ENCODE measurements at regions not wholly inside any gene's neighbourhood (a gene's known extent, or its start where the extent isn't known, plus 50 kb on each side); places are given as distances from the start of the nearest gene placed in this dataset.

DNA sequence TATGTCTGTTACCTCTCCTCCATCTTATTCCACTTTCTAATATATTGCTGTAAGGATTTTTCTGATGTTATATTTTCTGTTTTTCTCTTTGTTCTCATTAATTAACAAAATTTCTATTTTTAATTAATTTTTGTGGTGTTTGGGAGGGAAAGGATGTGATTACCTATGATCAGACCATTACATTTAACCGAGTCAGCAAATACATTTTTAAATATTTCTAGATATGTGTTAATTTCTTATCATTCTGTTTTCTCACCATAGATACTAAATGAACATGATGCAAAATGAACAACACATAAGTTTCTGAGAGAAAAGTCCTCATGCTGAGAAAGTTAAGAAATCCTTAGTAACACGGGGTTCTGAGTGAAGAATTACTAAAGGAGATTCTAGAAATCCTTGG lies 80.6 kb upstream of the P2RY1 start:
- Histone ChIP-seq H3K4me1 (no peaks in the 10 kb centered on the region), H3K27me3 (no peaks in the 10 kb centered on the region), H3K36me3 (no peaks in the 10 kb centered on the region), H3K4me3 (no peak overlapping the region), H3K9me3 (peaks cover 0 to 17% (median 5%) of the 10 kb centered on the region in 4 donors), H3K27ac (no peak overlapping the region)
- WGBS, 2 donors, result 91 to 92% methylated on average over 2 of the region's 2 CpGs
- TF ChIP-seq, protein P1, sequence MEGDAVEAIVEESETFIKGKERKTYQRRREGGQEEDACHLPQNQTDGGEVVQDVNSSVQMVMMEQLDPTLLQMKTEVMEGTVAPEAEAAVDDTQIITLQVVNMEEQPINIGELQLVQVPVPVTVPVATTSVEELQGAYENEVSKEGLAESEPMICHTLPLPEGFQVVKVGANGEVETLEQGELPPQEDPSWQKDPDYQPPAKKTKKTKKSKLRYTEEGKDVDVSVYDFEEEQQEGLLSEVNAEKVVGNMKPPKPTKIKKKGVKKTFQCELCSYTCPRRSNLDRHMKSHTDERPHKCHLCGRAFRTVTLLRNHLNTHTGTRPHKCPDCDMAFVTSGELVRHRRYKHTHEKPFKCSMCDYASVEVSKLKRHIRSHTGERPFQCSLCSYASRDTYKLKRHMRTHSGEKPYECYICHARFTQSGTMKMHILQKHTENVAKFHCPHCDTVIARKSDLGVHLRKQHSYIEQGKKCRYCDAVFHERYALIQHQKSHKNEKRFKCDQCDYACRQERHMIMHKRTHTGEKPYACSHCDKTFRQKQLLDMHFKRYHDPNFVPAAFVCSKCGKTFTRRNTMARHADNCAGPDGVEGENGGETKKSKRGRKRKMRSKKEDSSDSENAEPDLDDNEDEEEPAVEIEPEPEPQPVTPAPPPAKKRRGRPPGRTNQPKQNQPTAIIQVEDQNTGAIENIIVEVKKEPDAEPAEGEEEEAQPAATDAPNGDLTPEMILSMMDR (IDR thresholded peaks at IDR 0.05), result no peak
- TF ChIP-seq EP300 (IDR thresholded peaks at IDR 0.05), result no peak
- no peak for DNase-seq (ENCODE audit: low spot score in 2 of 2)

DNA sequence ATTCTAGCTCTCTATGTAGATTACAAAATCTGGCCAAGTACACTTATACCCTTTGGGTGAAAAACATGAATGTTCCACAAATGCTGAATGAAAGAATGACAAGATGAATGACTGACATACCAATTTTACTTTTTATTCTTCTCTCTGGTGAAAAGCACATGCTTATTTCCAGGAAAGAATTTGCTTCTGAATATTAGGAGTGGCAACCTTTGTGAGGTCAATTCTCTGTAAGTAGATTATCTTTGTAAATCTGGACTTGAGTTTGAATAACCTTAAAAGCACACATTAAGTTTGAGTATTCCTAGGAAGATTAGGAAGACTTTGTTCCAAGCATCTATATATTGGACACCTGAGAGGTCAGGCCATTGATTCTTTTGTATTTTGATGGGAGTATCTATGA lies 78.1 kb upstream of the P2RY1 start:
- Histone ChIP-seq H3K9me3 (no peaks in the 10 kb centered on the region), H3K4me3 (no peak overlapping the region), H3K36me3 (no peaks in the 10 kb centered on the region), H3K4me1 (no peaks in the 10 kb centered on the region), H3K27me3 (no peaks in the 10 kb centered on the region), H3K27ac (no peak overlapping the region)
- no peak for TF ChIP-seq POLR2A (IDR thresholded peaks at IDR 0.05)
- no peak for TF ChIP-seq EP300 (IDR thresholded peaks at IDR 0.05)
- TF ChIP-seq, protein P1 (IDR thresholded peaks at IDR 0.05), result no peak
- DNase-seq (ENCODE audit: low spot score in 2 of 2), result no peak

DNA sequence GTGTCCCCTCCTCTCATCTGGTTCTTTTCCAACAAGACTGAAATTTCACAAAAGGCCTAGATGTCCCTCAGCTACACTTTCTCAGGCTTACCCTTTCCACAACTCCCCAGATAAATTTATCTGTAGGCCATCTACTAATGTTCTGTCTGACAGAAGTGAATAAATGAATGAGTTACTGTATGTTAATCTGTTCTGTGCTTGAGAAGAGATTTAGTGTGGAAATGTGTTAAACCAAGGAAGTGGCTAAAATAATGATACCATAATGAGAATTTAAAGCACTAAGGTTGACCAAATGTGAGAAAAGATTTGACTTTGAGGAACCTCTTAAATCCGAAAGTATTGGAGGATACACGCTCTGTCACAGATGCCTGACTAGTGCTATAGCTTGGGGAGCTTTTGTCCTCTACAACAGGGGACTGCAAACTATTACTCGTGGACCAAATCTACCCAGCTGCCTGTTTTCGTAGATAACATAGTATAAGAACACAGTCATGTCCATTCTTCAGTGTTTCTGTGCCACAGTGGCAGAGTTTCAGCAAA lies 74.8 kb upstream of the P2RY1 start:
- WGBS, 2 donors, result 89% methylated on average over 4 of the region's 4 CpGs
- no peaks in the 10 kb centered on the region for H3K27me3 ChIP-seq

DNA sequence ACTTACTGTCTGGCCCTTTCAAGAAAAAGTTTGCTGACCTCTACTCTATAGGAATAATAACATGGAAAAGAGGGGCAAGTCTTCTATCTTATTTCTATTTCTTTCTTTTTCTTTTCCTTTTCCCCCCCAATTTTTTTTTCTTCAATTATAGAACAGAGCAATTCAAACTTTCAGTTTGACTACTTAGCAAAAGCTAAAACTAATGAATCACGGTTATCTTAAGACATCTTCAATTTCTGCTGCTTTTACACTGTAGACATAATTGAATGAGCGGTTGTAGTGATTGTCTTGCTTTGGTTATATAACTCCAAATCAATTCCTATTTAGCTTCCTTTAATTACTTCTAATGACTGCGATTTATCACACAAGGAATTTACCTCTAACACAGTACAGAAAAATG lies 74.3 kb upstream of the P2RY1 start:
- Histone ChIP-seq H3K4me1 (no peaks in the 10 kb centered on the region), H3K27me3 (no peaks in the 10 kb centered on the region), H3K9me3 (peaks cover 0 to 17% (median 2%) of the 10 kb centered on the region in 4 donors), H3K27ac (no peak overlapping the region), H3K4me3 (no peak overlapping the region), H3K36me3 (no peaks in the 10 kb centered on the region)
- DNase-seq (ENCODE audit: low spot score in 2 of 2), result no peak
- 95 to 97% methylated on average over 3 of the region's 3 CpGs for WGBS, 2 donors
- TF ChIP-seq, protein P1 (IDR thresholded peaks at IDR 0.05), result no peak
- TF ChIP-seq EP300 (IDR thresholded peaks at IDR 0.05) (no peak), POLR2A (IDR thresholded peaks at IDR 0.05) (no peak)

More for the DNA sequence above, 74.8 kb upstream of the P2RY1 start:
- DNase-seq (ENCODE audit: low spot score in 2 of 2), result no peak
- Histone ChIP-seq H3K4me3 (no peak overlapping the region), H3K4me1 (no peaks in the 10 kb centered on the region), H3K27ac (no peak overlapping the region), H3K9me3 (peaks cover 0 to 12% (median 2%) of the 10 kb centered on the region in 4 donors), H3K36me3 (no peaks in the 10 kb centered on the region)
- TF ChIP-seq, protein P1 (IDR thresholded peaks at IDR 0.05), result no peak
- TF ChIP-seq EP300 (IDR thresholded peaks at IDR 0.05), result no peak
- TF ChIP-seq POLR2A (IDR thresholded peaks at IDR 0.05), result no peak

DNA sequence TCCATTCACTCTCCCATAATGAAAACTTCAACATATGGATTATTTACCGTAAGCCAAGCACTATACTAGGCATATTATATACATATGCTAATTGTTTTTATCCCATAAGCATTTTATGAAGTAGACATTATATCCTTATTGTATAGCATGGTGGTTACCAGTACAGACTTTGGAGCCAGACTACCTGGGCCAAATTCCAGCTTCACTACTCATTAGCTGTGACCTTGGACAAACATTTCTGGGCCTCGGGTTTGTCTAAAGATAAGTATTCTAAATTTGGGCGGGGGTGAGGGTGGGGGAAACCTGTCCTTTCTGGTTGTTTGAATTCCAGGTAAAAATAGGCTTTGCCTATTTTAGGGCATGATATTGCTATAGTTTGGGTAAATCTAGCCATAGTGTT lies 66.5 kb upstream of the P2RY1 start:
- DNase-seq (ENCODE audit: low spot score in 2 of 2), result no peak
- H3K36me3 ChIP-seq, result no peaks in the 10 kb centered on the region

More for the DNA sequence above, 66.5 kb upstream of the P2RY1 start:
- Histone ChIP-seq H3K27ac (no peak overlapping the region), H3K4me3 (no peak overlapping the region), H3K4me1 (peaks cover 0 to 3% (median 0%) of the 10 kb centered on the region in 4 donors), H3K9me3 (peaks cover 0 to 20% (median 2%) of the 10 kb centered on the region in 4 donors), H3K27me3 (no peaks in the 10 kb centered on the region)
- TF ChIP-seq EP300 (IDR thresholded peaks at IDR 0.05), result no peak
- TF ChIP-seq, protein P1 (IDR thresholded peaks at IDR 0.05), result no peak
- no peak for TF ChIP-seq POLR2A (IDR thresholded peaks at IDR 0.05)
- 88 to 90% methylated on average over 3 of the region's 3 CpGs for whole genome bisulfite sequencing, 2 donors
